ENCODE measurements at regions not wholly inside any gene's neighbourhood (a gene's known extent, or its start where the extent isn't known, plus 50 kb on each side); places are given as distances from the start of the nearest gene placed in this dataset.

GRCh38 chr5:87954121-87954520, 314.5 kb downstream of the TMEM161B start:
- DNase-seq (ENCODE audit: low spot score) = no peak
- no peak for FAIRE-seq

- DNase-seq (ENCODE audit: low spot score) (no peak), FAIRE-seq (no peak)
Measured at GRCh38 chr5:87951661-87952060, 317.0 kb downstream of the TMEM161B start.

GRCh38 chr5:87949676-87950631, 318.7 kb downstream of the TMEM161B start:
- FAIRE-seq = no peak
- DNase-seq (ENCODE audit: low spot score) = no peak

- FAIRE-seq (no peak), DNase-seq (ENCODE audit: low spot score) (no peak)
Measured at GRCh38 chr5:87948486-87948885, 320.2 kb downstream of the TMEM161B start.

- no peak for FAIRE-seq
- no peak for DNase-seq (ENCODE audit: low spot score)
Measured at GRCh38 chr5:87946271-87946670, 322.4 kb downstream of the TMEM161B start.

- FAIRE-seq = no peak
Measured at GRCh38 chr5:87945286-87945650, 323.4 kb downstream of the TMEM161B start.

GRCh38 chr5:87944553-87945285, 323.9 kb downstream of the TMEM161B start:
- DNase-seq (ENCODE audit: low spot score) (no peak), FAIRE-seq (no peak)

More at GRCh38 chr5:87945286-87945650, 323.4 kb downstream of the TMEM161B start:
- no peak for DNase-seq (ENCODE audit: low spot score)

GRCh38 chr5:87940775-87941174, 327.9 kb downstream of the TMEM161B start:
- no peak for DNase-seq (ENCODE audit: low spot score)
- FAIRE-seq = no peak

GRCh38 chr5:87936667-87937066, 332.0 kb downstream of the TMEM161B start:
- DNase-seq (ENCODE audit: low spot score) (no peak), FAIRE-seq (no peak)

- DNase-seq (ENCODE audit: low spot score) (no peak), FAIRE-seq (no peak)
Measured at GRCh38 chr5:87924436-87924835, 344.2 kb downstream of the TMEM161B start.

- DNase-seq (ENCODE audit: low spot score) = no peak
- no peak for FAIRE-seq
Measured at GRCh38 chr5:87916320-87916719, 352.3 kb downstream of the TMEM161B start.

GRCh38 chr5:87912419-87912818, 356.2 kb downstream of the TMEM161B start:
- FAIRE-seq (no peak), DNase-seq (ENCODE audit: low spot score) (no peak)

- DNase-seq (ENCODE audit: low spot score) (no peak), FAIRE-seq (no peak)
Measured at GRCh38 chr5:87909382-87909781, 359.3 kb downstream of the TMEM161B start.

GRCh38 chr5:87906962-87907361, 361.7 kb downstream of the TMEM161B start:
- DNase-seq (ENCODE audit: low spot score) (no peak), FAIRE-seq (no peak)

- no peak for FAIRE-seq
- DNase-seq (ENCODE audit: low spot score) = no peak
Measured at GRCh38 chr5:87900419-87900818, 368.2 kb downstream of the TMEM161B start.

GRCh38 chr5:87899721-87900131, 368.9 kb downstream of the TMEM161B start:
- DNase-seq (ENCODE audit: low spot score) (no peak), FAIRE-seq (no peak)

GRCh38 chr5:87899208-87899661, 369.4 kb downstream of the TMEM161B start:
- FAIRE-seq (no peak), DNase-seq (ENCODE audit: low spot score) (no peak)

- DNase-seq (ENCODE audit: low spot score) = no peak
- no peak for FAIRE-seq
Measured at GRCh38 chr5:87898574-87898973, 370.1 kb downstream of the TMEM161B start.

- no peak for DNase-seq (ENCODE audit: low spot score)
- FAIRE-seq = no peak
Measured at GRCh38 chr5:87888139-87888538, 380.5 kb downstream of the TMEM161B start.

- FAIRE-seq (no peak), DNase-seq (ENCODE audit: low spot score) (no peak)
Measured at GRCh38 chr5:87887247-87887646, 381.4 kb downstream of the TMEM161B start.

- no peak for FAIRE-seq
Measured at GRCh38 chr5:87886164-87886563, 382.5 kb downstream of the TMEM161B start.

GRCh38 chr5:87885758-87886157, 382.9 kb downstream of the TMEM161B start:
- FAIRE-seq = no peak

More at GRCh38 chr5:87886164-87886563, 382.5 kb downstream of the TMEM161B start:
- DNase-seq (ENCODE audit: low spot score) = no peak

More at GRCh38 chr5:87885758-87886157, 382.9 kb downstream of the TMEM161B start:
- DNase-seq (ENCODE audit: low spot score) = no peak

Measured in RCC 7860 (cell line).